Activated CD4-positive, alpha-beta T cell treated with anti-CD3 and anti-CD28 coated beads, Interleukin-2, amount 50 U/mL, for 24 hours (primary cell): ENCODE measurements at regions not wholly inside any gene's neighbourhood (a gene's known extent, or its start where the extent isn't known, plus 50 kb on each side); places are given as distances from the start of the nearest gene placed in this dataset.

Experiments
- DNase-seq, 2 donors: peaks; one replicate each; pipeline ENCODE4 v3.0.0-alpha.2; 2020; ENCODE audit warnings: low read depth in 1 of 2, low spot score in 1 of 2

GRCh38 chr3:59424268-59425010 is 374.6 kb upstream of the CFAP20DC start:
- no peak for DNase-seq

GRCh38 chr3:59423707-59424106 is 373.9 kb upstream of the CFAP20DC start:
- DNase-seq, result no peak

- no peak for DNase-seq
These were observed 372.5 kb upstream of the CFAP20DC start for GRCh38 chr3:59422312-59422711.

- DNase-seq, result no peak
These were observed 369.0 kb upstream of the CFAP20DC start for GRCh38 chr3:59418836-59419235.

- DNase-seq, result no peak
These were observed 362.7 kb upstream of the CFAP20DC start for GRCh38 chr3:59412516-59412915.

GRCh38 chr3:59411694-59412093 is 361.9 kb upstream of the CFAP20DC start:
- DNase-seq, result no peak

GRCh38 chr3:59411186-59411585 is 361.4 kb upstream of the CFAP20DC start:
- no peak for DNase-seq

- DNase-seq, result no peak
These were observed 358.3 kb upstream of the CFAP20DC start for GRCh38 chr3:59408047-59408624.

- no peak for DNase-seq
These were observed 357.6 kb upstream of the CFAP20DC start for GRCh38 chr3:59407425-59407824.

- no peak for DNase-seq
These were observed 357.1 kb upstream of the CFAP20DC start for GRCh38 chr3:59406943-59407342.

- no peak for DNase-seq
These were observed 355.0 kb upstream of the CFAP20DC start for GRCh38 chr3:59404851-59405250.

GRCh38 chr3:59404064-59404463 is 354.2 kb upstream of the CFAP20DC start:
- DNase-seq, result no peak

- no peak for DNase-seq
These were observed 352.1 kb upstream of the CFAP20DC start for GRCh38 chr3:59401924-59402323.

GRCh38 chr3:59392116-59392515 is 342.3 kb upstream of the CFAP20DC start:
- DNase-seq, result no peak

- DNase-seq, result no peak
These were observed 341.3 kb upstream of the CFAP20DC start for GRCh38 chr3:59391131-59391530.

- peak in 1 of 2 donors; percentile 46 for DNase-seq
These were observed 338.9 kb upstream of the CFAP20DC start for GRCh38 chr3:59388555-59389270.

- peak in 1 of 2 donors; percentile 29 for DNase-seq
These were observed 336.3 kb upstream of the CFAP20DC start for GRCh38 chr3:59386165-59386564.

GRCh38 chr3:59385547-59385946 is 335.7 kb upstream of the CFAP20DC start:
- no peak for DNase-seq

- no peak for DNase-seq
These were observed 331.5 kb upstream of the CFAP20DC start for GRCh38 chr3:59381282-59381681.

- DNase-seq, result no peak
These were observed 330.3 kb upstream of the CFAP20DC start for GRCh38 chr3:59380146-59380545.

GRCh38 chr3:59374818-59375211 is 325.0 kb upstream of the CFAP20DC start:
- DNase-seq, result no peak

- DNase-seq, result no peak
These were observed 324.4 kb upstream of the CFAP20DC start for GRCh38 chr3:59374091-59374817.
